HCT116 (cell line): ENCODE measurements at regions not wholly inside any gene's neighbourhood (a gene's known extent, or its start where the extent isn't known, plus 50 kb on each side); places are given as distances from the start of the nearest gene placed in this dataset.

Experiments used
- ATAC-seq: fragments of 200-7000 bp; cut with Tn5 transposase; 2 replicates; pipeline ENCODE4 v1.9.1; 2020; ENCODE audit warnings: mild to moderate bottlenecking, moderate library complexity
- BruUV-seq: library from RNA; stranded (reverse); fragments of 400-500 nt; replicated peaks from 2 replicates; lab custom pipeline; 2021; lab: Mats Ljungman, UMichigan
- CTCF ChIA-PET: fragments of 300-600 bp; sonication (Branson Sonifier 250); formaldehyde crosslinking; loops from one replicate; lab custom pipeline; 2021; ENCODE audit warnings: antibody characterized with exemption; lab: Charles Lee
- POLR2A ChIA-PET: fragments of 300-600, 350-600 bp; sonication (Branson Sonifier 250); formaldehyde crosslinking; loops from one replicate; lab custom pipeline; 2021; ENCODE audit warnings: antibody characterized with exemption; lab: Charles Lee
- RAD21 ChIA-PET, 2 experiments: fragments of 300-600 bp; sonication (Branson Sonifier 250); formaldehyde crosslinking; loops; one replicate each; lab custom pipeline; 2023; ENCODE audit warnings: low total read pairs in 2 of 2; ENCODE audit not compliant: uncharacterized antibody in 2 of 2, unreplicated experiment in 2 of 2, low non-redundant PET in 1 of 2; lab: Charles Lee
- DNase-seq: peaks from one replicate; pipeline ENCODE4 v3.0.0-alpha.2; 2010; ENCODE audit warnings: low read depth, low spot score
- H2AFZ ChIP-seq: fragments of 200-600 bp; shearing (Covaris generic), sonication (generic); 2 replicates; pipeline ENCODE4 v1.6.1; 2017; ENCODE audit warnings: low read depth, mixed run types, mixed read lengths, antibody characterized with exemption, low read length; ENCODE audit not compliant: poor library complexity, severe bottlenecking
- H3K27ac ChIP-seq: 2 replicates; pipeline ENCODE4 v1.5.1; 2012; ENCODE audit warnings: low read depth, low read length
- H3K27me3 ChIP-seq: fragments of 200-600 bp; sonication (generic); 2 replicates; pipeline ENCODE4 v1.6.1; 2016; ENCODE audit warnings: mixed run types, low read length, mixed read lengths; ENCODE audit not compliant: insufficient read depth
- H3K36me3 ChIP-seq, 2 experiments: fragments of 200-500 bp in 1 of 2; fragments of 200-600 bp in 1 of 2; sonication (Bioruptor generic) in 1 of 2; sonication (generic) in 1 of 2; 2 replicates each; pipeline versions ENCODE4 v1.5.1 to v1.6.1; 2014 to 2016; ENCODE audit warnings: low read length in 2 of 2, inconsistent platforms in 1 of 2, mixed read lengths in 1 of 2, mixed run types in 1 of 2; ENCODE audit not compliant: insufficient read depth in 2 of 2, control insufficient read depth in 1 of 2
- H3K4me1 ChIP-seq, 2 experiments: fragments of 200-600 bp in 1 of 2; sonication (generic) in 1 of 2; 2 replicates each; pipeline versions ENCODE4 v1.5.1 to v1.6.1; 2012 to 2017; ENCODE audit warnings: low read length in 2 of 2, inconsistent platforms in 1 of 2, mild to moderate bottlenecking in 1 of 2, mixed read lengths in 1 of 2, mixed run types in 1 of 2, moderate library complexity in 1 of 2; ENCODE audit not compliant: insufficient read depth in 2 of 2, control insufficient read depth in 1 of 2
- H3K4me2 ChIP-seq: fragments of 200-600 bp; sonication (generic); 2 replicates; pipeline ENCODE4 v1.6.1; 2017; ENCODE audit warnings: mixed run types, low read length, mixed read lengths
- H3K4me3 ChIP-seq, 2 experiments: fragments of 200-600 bp in 1 of 2; sonication (generic) in 1 of 2; replicated peaks in 1 of 2; 2 replicates each; pipeline ENCODE4 v1.5.1; 2011 to 2016; ENCODE audit warnings: low read length in 2 of 2, control low read depth in 1 of 2, low read depth in 1 of 2, mild to moderate bottlenecking in 1 of 2, mixed read lengths in 1 of 2, mixed run types in 1 of 2
- H3K79me2 ChIP-seq: fragments of 200-600 bp; sonication (generic); 2 replicates; pipeline ENCODE4 v1.6.1; 2017; ENCODE audit warnings: mild to moderate bottlenecking, mixed run types, low read length, moderate library complexity, mixed read lengths; ENCODE audit not compliant: insufficient read depth
- H3K9ac ChIP-seq: fragments of 200-600 bp; sonication (generic); 2 replicates; pipeline ENCODE4 v1.6.1; 2016; ENCODE audit warnings: low read length, mixed read lengths
- H3K9me2 ChIP-seq: fragments of 200-600 bp; sonication (generic), shearing (Covaris generic); 2 replicates; pipeline ENCODE4 v1.6.1; 2017; ENCODE audit warnings: mixed run types, mild to moderate bottlenecking, moderate library complexity; ENCODE audit not compliant: insufficient read depth
- H3K9me3 ChIP-seq, 2 experiments: fragments of 200-500 bp in 1 of 2; fragments of 200-600 bp in 1 of 2; sonication (Bioruptor generic) in 1 of 2; sonication (generic) in 1 of 2; 2 replicates each; pipeline ENCODE4 v1.6.1; 2014 to 2017; ENCODE audit warnings: low read length in 2 of 2, mixed read lengths in 2 of 2, inconsistent platforms in 1 of 2, low read depth in 1 of 2, mild to moderate bottlenecking in 1 of 2, mixed run types in 1 of 2, moderate library complexity in 1 of 2; ENCODE audit not compliant: control insufficient read depth in 1 of 2, insufficient read depth in 1 of 2
- H4K20me1 ChIP-seq: fragments of 200-600 bp; sonication (generic), shearing (Covaris generic); 2 replicates; pipeline ENCODE4 v1.6.1; 2017; ENCODE audit warnings: mixed run types, mild to moderate bottlenecking, moderate library complexity; ENCODE audit not compliant: insufficient read depth
- CEBPB ChIP-seq: IDR thresholded peaks from 2 replicates; pipeline ENCODE4 v1.6.1; 2012; ENCODE audit warnings: low read depth
- EGR1 ChIP-seq: IDR thresholded peaks from 2 replicates; pipeline ENCODE4 v1.6.1; 2012; ENCODE audit warnings: low read depth
- EZH2 ChIP-seq: fragments of 200-600 bp; sonication (generic); IDR thresholded peaks from 2 replicates; pipeline ENCODE4 v1.6.1; 2017; ENCODE audit warnings: antibody characterized with exemption, mixed run types
- EZH2phosphoT487 ChIP-seq: fragments of 200-600 bp; IDR thresholded peaks from 2 replicates; pipeline ENCODE4 v1.6.1; 2018; ENCODE audit warnings: antibody characterized with exemption, borderline replicate concordance
- FOSL1 ChIP-seq: IDR thresholded peaks from 2 replicates; pipeline ENCODE4 v1.6.1; 2012; ENCODE audit warnings: low read depth
- JUND ChIP-seq: IDR thresholded peaks from 2 replicates; pipeline ENCODE4 v1.6.1; 2012
- POLR2A ChIP-seq: IDR thresholded peaks from 2 replicates; pipeline ENCODE4 v1.7.0; 2011; ENCODE audit warnings: borderline replicate concordance; ENCODE audit not compliant: insufficient read depth, insufficient read length; ENCODE audit errors: extremely low read depth
- RAD21 ChIP-seq: IDR thresholded peaks from 2 replicates; pipeline ENCODE4 v1.6.1; 2012; ENCODE audit warnings: low read depth, mild to moderate bottlenecking
- SP1 ChIP-seq: IDR thresholded peaks from 2 replicates; pipeline ENCODE4 v1.6.1; 2012; ENCODE audit warnings: low read depth
- SRF ChIP-seq: IDR thresholded peaks from 2 replicates; pipeline ENCODE4 v1.6.1; 2012; ENCODE audit warnings: low read depth
- TCF7L2 ChIP-seq: IDR thresholded peaks from 2 replicates; pipeline ENCODE4 v1.7.0; 2011; ENCODE audit warnings: borderline replicate concordance, inconsistent platforms; ENCODE audit not compliant: insufficient read depth, insufficient read length; ENCODE audit errors: extremely low read depth
- YY1 ChIP-seq: IDR thresholded peaks from 2 replicates; pipeline ENCODE4 v1.6.1; 2011; ENCODE audit warnings: low read length, low read depth, moderate library complexity, mild to moderate bottlenecking; ENCODE audit not compliant: insufficient replicate concordance; ENCODE audit errors: extremely low read depth
- ZFX ChIP-seq: fragments of 450-650 bp; IDR thresholded peaks from 2 replicates; pipeline ENCODE4 v1.6.1; 2017
- ZNF274 ChIP-seq: fragments of 200-500 bp; sonication (Bioruptor generic); IDR thresholded peaks from 2 replicates; pipeline ENCODE4 v1.6.1; 2014; ENCODE audit warnings: mild to moderate bottlenecking, low read depth, low read length, inconsistent platforms
- intact Hi-C: fragments of 100-400 bp; cut with micrococcal nuclease; formaldehyde crosslinking; loops from 2 replicates; pipeline ENCODE4 v1.10.0; 2022
- TF ChIP-seq, protein P1 (sequence below): IDR thresholded peaks from 2 replicates; pipeline ENCODE4 v1.6.1; 2012; ENCODE audit warnings: low read depth
- TF ChIP-seq, protein P2 (sequence below): IDR thresholded peaks from 2 replicates; pipeline ENCODE4 v1.6.1; 2012

DNA sequence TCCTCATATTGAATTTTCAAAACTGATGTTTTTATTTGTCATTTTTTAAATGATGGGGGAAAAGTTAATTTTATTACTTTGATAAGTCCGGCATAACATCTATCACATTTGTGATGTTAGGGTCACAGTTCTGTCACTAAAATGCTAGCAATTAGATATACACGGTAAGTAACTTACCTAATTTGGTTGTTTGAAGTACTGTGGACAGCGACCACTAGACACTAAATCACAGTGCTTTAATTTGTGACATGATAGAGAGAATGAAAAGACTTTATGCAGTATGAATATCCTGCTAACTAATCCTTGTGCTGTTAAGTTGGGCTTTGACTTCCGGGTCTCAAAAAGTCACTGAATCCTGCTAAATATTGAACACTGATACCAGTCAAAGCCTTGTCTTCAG lies 857.3 kb upstream of the KCND2 start:
- CTCF ChIA-PET = no interaction called here
- H3K27me3 ChIP-seq = no peaks in the 10 kb centered on the region
- no peak overlapping the region for H3K27ac ChIP-seq
- no peaks in the 10 kb centered on the region for H3K79me2 ChIP-seq
- no peaks in the 10 kb centered on the region for H3K36me3 ChIP-seq
- H3K9ac ChIP-seq = no peak overlapping the region
- intact Hi-C loops = no loop called here
- H3K9me3 ChIP-seq = no peaks in the 10 kb centered on the region
- H2AFZ ChIP-seq = no peak overlapping the region
- TF ChIP-seq ZFX = no peak
- no peak for TF ChIP-seq POLR2A
- TF ChIP-seq JUND = no peak
- TF ChIP-seq, protein P1, sequence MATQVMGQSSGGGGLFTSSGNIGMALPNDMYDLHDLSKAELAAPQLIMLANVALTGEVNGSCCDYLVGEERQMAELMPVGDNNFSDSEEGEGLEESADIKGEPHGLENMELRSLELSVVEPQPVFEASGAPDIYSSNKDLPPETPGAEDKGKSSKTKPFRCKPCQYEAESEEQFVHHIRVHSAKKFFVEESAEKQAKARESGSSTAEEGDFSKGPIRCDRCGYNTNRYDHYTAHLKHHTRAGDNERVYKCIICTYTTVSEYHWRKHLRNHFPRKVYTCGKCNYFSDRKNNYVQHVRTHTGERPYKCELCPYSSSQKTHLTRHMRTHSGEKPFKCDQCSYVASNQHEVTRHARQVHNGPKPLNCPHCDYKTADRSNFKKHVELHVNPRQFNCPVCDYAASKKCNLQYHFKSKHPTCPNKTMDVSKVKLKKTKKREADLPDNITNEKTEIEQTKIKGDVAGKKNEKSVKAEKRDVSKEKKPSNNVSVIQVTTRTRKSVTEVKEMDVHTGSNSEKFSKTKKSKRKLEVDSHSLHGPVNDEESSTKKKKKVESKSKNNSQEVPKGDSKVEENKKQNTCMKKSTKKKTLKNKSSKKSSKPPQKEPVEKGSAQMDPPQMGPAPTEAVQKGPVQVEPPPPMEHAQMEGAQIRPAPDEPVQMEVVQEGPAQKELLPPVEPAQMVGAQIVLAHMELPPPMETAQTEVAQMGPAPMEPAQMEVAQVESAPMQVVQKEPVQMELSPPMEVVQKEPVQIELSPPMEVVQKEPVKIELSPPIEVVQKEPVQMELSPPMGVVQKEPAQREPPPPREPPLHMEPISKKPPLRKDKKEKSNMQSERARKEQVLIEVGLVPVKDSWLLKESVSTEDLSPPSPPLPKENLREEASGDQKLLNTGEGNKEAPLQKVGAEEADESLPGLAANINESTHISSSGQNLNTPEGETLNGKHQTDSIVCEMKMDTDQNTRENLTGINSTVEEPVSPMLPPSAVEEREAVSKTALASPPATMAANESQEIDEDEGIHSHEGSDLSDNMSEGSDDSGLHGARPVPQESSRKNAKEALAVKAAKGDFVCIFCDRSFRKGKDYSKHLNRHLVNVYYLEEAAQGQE = peak; percentile 22
- TF ChIP-seq ZNF274 = no peak
- no peak for TF ChIP-seq SRF
- no peak overlapping the region for H3K4me2 ChIP-seq
- H3K9me2 ChIP-seq = no peaks in the 10 kb centered on the region
- BruUV-seq = no TSS peak
- DNase-seq = no peak
- H4K20me1 ChIP-seq = no peaks in the 10 kb centered on the region
- H3K4me1 ChIP-seq = no peaks in the 10 kb centered on the region
- no peak overlapping the region for H3K4me3 ChIP-seq
- POLR2A ChIA-PET = no interaction called here
- RAD21 ChIA-PET = no interaction called here
- ATAC-seq = no peak

DNA sequence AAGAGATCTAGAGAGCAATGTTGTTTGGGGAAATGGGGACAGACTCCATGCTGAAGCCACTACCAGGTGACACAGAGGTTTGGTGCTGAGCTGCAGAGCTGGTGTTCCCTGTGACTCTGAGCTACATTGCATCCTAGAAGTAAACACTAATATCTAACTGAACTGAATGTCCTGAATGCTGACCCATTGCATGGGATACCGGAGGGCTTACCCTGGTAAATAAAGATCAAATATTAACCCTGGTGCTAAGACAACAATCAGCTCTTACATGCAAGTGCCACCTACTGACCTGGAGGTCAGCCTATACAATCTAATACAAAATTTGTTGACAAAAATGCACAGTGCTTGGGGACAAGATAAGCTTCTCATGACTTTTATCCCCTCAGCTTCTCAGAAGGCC lies 851.3 kb upstream of the KCND2 start:
- CTCF ChIA-PET = no interaction called here
- H3K9me2 ChIP-seq = no peaks in the 10 kb centered on the region
- ATAC-seq (no peak), DNase-seq (no peak)
- H3K27ac ChIP-seq = no peak overlapping the region
- no peaks in the 10 kb centered on the region for H3K4me1 ChIP-seq
- H4K20me1 ChIP-seq = no peaks in the 10 kb centered on the region
- POLR2A ChIA-PET = no interaction called here
- BruUV-seq = no TSS peak
- RAD21 ChIA-PET = no interaction called here
- H3K27me3 ChIP-seq = no peaks in the 10 kb centered on the region
- no peaks in the 10 kb centered on the region for H3K79me2 ChIP-seq
- H2AFZ ChIP-seq = no peak overlapping the region
- no peak overlapping the region for H3K4me2 ChIP-seq
- no peak overlapping the region for H3K4me3 ChIP-seq
- intact Hi-C loops = no loop called here
- H3K36me3 ChIP-seq = no peaks in the 10 kb centered on the region
- H3K9ac ChIP-seq = no peak overlapping the region
- no peaks in the 10 kb centered on the region for H3K9me3 ChIP-seq
- TF ChIP-seq EZH2phosphoT487 (no peak), YY1 (no peak), FOSL1 (no peak), CEBPB (no peak), EGR1 (no peak), ZNF274 (no peak), TCF7L2 (no peak), SP1 (no peak), EZH2 (no peak), RAD21 (no peak)
- TF ChIP-seq, protein P2, sequence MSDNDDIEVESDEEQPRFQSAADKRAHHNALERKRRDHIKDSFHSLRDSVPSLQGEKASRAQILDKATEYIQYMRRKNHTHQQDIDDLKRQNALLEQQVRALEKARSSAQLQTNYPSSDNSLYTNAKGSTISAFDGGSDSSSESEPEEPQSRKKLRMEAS = no peak
- TF ChIP-seq, protein P1 = no peak
